Adipocyte (in vitro differentiated cells): ENCODE measurements at regions not wholly inside any gene's neighbourhood (a gene's known extent, or its start where the extent isn't known, plus 50 kb on each side); places are given as distances from the start of the nearest gene placed in this dataset.

Source experiments
- DNase-seq: peaks from one replicate; pipeline ENCODE4 v3.0.0-alpha.2; 2015; ENCODE audit warnings: low read depth
- H3K27me3 ChIP-seq: replicated peaks from 2 replicates; pipeline ENCODE4 v1.7.0; 2013; ENCODE audit warnings: mild to moderate bottlenecking, low read length, moderate library complexity; ENCODE audit not compliant: control insufficient read depth, insufficient read depth
- H3K36me3 ChIP-seq: 2 replicates; pipeline ENCODE4 v1.7.0; 2013; ENCODE audit warnings: low read length, mild to moderate bottlenecking, moderate library complexity; ENCODE audit not compliant: control insufficient read depth, insufficient read depth, severe bottlenecking
- H3K4me1 ChIP-seq: 2 replicates; pipeline ENCODE4 v1.7.0; 2013; ENCODE audit warnings: mild to moderate bottlenecking, low read length, moderate library complexity; ENCODE audit not compliant: control insufficient read depth, insufficient read depth
- H3K4me3 ChIP-seq: 2 replicates; pipeline ENCODE4 v1.7.0; 2013; ENCODE audit warnings: mild to moderate bottlenecking, low read length, moderate library complexity
- H3K9ac ChIP-seq: 2 replicates; pipeline ENCODE4 v1.7.0; 2013; ENCODE audit warnings: mild to moderate bottlenecking, low read length, moderate library complexity
- H3K9me3 ChIP-seq: 2 replicates; pipeline ENCODE4 v1.7.0; 2013; ENCODE audit warnings: mild to moderate bottlenecking, low read length, moderate library complexity; ENCODE audit not compliant: control insufficient read depth

DNA sequence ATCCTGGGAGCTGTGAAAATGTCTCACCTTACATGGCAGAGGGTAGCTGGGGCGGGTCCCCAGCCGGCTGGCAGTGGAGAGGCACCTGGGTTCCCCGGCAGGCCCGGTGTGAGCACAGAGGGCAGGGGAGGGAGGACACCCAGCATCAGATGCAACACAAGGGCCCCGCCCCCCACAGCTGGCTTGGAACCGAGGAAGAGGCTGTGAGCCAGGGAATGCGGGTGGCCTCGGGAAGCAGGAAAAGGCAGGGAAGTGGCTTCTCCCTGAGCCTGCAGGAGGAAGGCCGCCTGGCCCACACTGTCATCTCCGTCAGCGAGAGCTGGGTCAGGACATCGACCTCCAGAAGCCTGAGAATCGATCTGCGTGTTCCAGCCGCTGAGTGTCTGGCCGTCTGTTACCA, 87.3 kb downstream of the SIK1 start:
- no peaks in the 10 kb centered on the region for H3K9me3 ChIP-seq
- H3K27me3 ChIP-seq, result no peaks in the 10 kb centered on the region
- no peak for DNase-seq
- H3K4me1 ChIP-seq, result peaks cover 7% of the 10 kb centered on the region
- no peak overlapping the region for H3K4me3 ChIP-seq
- no peaks in the 10 kb centered on the region for H3K36me3 ChIP-seq
- H3K9ac ChIP-seq, result no peak overlapping the region

DNA sequence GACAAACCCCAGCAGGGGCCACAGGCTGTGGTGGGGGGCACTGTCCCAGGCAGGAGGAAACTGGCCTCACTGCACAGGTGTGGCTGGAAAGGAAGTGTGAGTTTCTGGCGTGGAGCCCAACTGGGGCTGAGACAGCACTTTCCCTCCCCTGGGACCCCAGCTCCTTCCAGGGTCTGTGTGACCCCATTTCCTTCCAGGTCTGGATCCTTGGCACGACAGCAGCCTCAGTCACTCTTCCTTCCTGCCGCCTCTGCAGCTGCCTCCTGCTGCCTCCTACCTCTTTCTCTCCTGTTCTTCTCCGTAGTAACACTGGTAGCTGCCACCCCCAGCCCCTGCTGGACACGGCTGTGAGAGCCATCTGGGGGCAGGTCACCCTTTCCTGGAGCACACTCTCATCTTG, 88.0 kb downstream of the SIK1 start:
- H3K27me3 ChIP-seq, result no peaks in the 10 kb centered on the region
- peaks cover 10% of the 10 kb centered on the region for H3K4me1 ChIP-seq
- H3K9ac ChIP-seq, result no peak overlapping the region
- no peaks in the 10 kb centered on the region for H3K36me3 ChIP-seq
- no peak for DNase-seq
- no peaks in the 10 kb centered on the region for H3K9me3 ChIP-seq
- H3K4me3 ChIP-seq, result no peak overlapping the region

DNA sequence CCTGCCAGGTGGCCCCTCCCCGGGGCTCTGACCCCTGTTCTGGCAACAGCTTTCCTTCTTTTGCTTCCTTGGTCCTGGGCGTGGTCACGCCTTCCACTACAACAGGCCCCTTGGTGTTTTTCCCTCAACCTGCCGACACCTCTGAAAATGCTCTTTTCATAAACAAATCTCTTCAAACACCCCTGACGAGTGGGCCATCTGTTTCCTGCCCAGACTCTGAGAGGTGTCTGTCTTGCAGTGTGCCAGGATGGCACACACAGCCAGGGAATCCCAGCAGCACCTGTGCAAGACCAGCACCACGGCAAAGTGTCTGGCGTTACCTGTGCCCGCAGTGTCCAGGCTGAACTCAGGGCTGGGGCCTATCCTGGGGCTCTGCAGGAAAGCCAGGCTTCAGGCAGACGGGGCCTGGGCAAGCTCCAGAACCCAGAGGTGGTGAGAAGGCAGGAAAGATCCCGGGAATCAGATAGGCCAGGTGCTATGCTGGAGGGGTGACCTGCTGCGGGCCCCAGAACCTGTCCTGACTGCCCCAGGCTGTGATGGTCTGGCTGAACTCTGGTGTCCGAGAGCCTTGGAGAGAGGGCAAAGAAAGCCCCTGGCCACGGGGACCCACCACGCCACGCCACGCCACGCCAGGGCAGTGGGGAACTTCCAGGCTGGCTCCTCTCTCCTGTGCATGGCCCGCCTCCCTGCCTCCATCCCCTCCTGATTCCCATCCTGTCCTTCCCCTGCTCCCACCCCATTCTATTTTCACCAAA, 88.9 kb downstream of the SIK1 start:
- H3K9ac ChIP-seq, result no peak overlapping the region
- H3K4me1 ChIP-seq, result peaks cover 19% of the 10 kb centered on the region
- no peaks in the 10 kb centered on the region for H3K27me3 ChIP-seq
- H3K9me3 ChIP-seq, result no peaks in the 10 kb centered on the region
- DNase-seq, result no peak
- no peaks in the 10 kb centered on the region for H3K36me3 ChIP-seq
- no peak overlapping the region for H3K4me3 ChIP-seq

DNA sequence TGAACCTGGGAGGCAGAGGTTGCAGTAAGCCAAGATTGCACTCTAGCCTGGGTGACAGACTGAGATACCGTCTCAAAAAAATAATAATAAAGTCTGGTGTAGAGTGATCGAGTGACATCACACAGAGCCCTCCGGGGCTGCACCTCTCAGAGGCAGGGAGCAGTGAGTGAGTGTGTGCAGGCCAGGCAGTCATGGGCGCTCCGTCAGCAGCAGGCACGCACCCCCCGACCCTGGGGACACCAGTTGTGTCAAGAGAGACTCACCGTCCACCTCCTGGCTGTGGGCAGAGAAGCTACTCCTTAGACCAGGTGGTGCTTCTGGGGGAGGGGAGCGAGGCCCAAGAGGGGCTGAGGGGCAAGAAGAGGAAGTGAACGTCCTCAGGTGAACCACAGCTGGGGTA, 91.8 kb downstream of the SIK1 start:
- Histone ChIP-seq H3K4me1 (peaks cover 20% of the 10 kb centered on the region), H3K9ac (no peak overlapping the region), H3K4me3 (no peak overlapping the region), H3K9me3 (no peaks in the 10 kb centered on the region), H3K27me3 (no peaks in the 10 kb centered on the region), H3K36me3 (no peaks in the 10 kb centered on the region)
- DNase-seq, result no peak

DNA sequence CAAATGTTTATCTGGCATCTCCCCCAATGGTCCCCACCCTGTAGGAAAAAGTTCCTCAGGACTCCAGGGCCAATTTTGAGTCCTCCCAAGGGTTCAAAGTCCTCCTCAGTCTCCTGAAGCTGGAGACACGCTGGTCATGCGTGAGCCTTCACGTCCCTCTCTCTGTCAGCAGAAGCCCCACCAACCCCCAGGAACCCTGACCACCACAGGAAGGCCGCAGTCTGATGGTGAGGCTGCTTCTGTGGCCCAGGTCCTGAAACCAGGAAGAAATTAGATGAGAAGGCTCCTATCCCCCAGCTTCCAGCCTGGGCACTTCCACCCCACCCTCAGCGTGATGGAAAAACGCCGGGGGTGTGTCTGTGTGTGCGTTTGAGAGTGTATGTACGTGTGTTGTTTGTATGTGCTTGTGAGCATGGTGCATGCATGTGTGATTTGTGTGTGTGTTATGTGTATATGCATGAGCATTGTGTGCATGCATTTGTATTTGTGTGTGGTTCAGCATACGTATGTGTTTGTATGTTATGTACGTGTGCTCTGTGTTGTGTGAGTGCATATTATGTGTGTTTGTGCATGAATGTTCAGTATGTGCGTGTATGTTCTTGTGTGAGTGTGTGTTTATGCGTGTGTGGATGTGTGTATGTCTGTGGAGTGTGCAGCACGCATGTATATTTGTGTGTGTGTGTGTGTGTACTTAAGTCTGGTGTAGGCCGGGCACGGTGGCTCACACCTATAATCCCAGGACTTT, 92.5 kb downstream of the SIK1 start:
- peaks cover 20% of the 10 kb centered on the region for H3K4me1 ChIP-seq
- H3K27me3 ChIP-seq, result no peaks in the 10 kb centered on the region
- no peaks in the 10 kb centered on the region for H3K36me3 ChIP-seq
- DNase-seq, result no peak
- H3K4me3 ChIP-seq, result no peak overlapping the region
- no peaks in the 10 kb centered on the region for H3K9me3 ChIP-seq
- H3K9ac ChIP-seq, result peak overlapping the region; percentile 71

DNA sequence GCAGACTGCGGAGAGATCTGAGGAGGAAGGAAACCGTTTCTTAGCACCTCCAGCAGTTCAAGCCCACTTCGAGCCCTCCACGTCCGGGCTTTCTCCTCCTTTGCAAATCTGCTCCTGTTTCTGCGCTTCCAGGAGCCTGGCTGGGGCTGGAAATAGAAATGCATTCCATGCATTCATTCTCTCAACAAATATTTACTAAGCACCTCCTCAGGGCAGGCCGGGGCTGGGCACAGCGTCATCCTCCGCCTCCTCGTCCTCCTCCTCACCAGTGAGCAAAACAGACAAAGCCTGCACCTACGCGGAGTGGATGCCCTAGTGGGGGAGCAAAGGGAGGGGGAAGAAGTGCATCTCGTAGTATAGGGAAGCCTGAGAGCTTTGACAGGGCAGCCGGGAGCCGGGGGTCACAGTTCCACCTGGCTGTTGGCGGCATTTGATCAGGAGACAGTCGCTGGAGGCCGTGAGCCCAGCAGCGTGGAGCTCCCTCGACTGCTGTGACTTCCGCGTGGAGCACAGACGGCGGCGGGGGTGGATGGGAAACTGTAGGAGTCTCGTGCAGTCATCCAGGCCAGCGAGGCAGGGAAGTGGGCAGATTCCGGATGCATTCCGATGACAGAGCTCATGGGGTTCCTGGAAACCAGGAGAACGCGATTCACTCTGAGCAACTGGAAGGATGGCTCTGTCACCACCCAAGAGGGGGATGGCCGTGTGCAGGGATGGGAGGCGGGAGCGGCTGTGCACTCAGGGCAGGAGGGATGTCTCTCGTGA, 93.5 kb downstream of the SIK1 start:
- H3K36me3 ChIP-seq, result no peaks in the 10 kb centered on the region
- peak overlapping the region; percentile 71 for H3K9ac ChIP-seq
- H3K27me3 ChIP-seq, result no peaks in the 10 kb centered on the region
- H3K4me1 ChIP-seq, result peaks cover 20% of the 10 kb centered on the region
- H3K4me3 ChIP-seq, result peak overlapping the region; percentile 67
- H3K9me3 ChIP-seq, result no peaks in the 10 kb centered on the region
- DNase-seq, result peak; percentile 82

DNA sequence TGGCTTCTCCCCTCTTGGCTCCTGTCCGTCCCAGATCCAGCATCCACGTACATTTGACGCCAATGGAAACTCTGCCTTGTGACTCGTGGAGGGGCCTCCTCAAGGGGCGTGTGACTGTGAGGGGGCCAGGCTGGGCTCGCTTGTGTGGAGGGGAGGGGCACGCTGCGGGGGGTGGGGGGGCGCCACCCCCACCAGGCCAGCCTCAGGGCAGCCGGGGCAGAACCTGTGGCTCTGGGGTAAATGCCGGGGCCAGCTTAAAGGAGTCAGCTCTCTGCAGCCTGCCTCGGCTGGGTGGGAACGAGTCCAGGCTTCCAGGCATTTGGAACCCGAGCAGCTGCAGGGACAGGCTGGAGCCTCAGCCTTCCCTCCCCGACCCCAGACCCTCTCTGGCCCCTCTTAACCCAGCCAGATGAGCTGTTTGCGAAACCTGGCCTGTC, 94.1 kb downstream of the SIK1 start:
- Histone ChIP-seq H3K4me1 (peaks cover 20% of the 10 kb centered on the region), H3K27me3 (no peaks in the 10 kb centered on the region), H3K36me3 (no peaks in the 10 kb centered on the region), H3K9ac (peak overlapping the region; percentile 71), H3K9me3 (no peaks in the 10 kb centered on the region), H3K4me3 (peak overlapping the region; percentile 67)
- no peak for DNase-seq

DNA sequence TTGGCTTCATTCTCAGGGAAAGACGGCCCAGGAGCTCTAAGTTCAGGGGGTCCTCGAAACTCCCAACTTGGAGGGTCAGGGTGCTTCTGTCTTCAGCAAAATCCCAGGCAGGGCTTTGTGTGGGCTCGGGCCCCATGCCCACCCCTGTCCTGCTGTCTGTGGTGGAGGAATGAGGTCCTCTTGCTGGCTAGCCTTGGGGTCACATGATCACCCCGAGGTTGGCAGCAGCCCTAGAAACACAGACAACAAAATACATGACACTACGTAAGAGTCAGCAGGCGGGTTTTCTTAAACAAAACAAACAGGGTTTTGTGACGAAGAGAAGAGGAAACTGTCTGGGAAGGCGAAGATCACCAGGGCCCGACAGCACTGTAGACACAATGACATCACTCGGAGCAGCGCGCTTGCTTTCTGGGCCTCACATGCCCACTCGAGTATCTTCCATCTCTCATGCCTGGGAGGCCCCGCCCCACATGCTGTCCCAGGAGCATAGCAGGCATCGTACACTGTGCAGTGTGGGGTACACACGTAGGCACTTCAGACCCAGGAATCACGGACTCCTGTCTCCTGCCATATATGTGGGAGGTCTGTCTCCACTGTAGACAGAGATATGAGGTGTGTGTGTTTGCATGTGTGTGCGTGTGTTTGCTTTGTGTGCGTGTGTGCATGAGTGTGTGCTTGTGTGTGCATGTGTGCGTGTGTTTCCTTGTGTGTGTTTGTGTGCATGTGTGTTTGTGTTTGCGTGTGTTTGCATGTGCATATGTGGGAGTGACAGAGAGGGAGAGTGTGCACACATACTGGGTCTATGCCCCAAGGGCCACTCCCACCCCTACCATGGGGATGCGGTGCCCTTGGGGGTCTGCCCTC, 94.7 kb downstream of the SIK1 start:
- Histone ChIP-seq H3K4me3 (no peak overlapping the region), H3K36me3 (no peaks in the 10 kb centered on the region), H3K4me1 (peaks cover 20% of the 10 kb centered on the region), H3K9ac (no peak overlapping the region), H3K9me3 (no peaks in the 10 kb centered on the region), H3K27me3 (no peaks in the 10 kb centered on the region)
- peak; percentile 45 for DNase-seq

DNA sequence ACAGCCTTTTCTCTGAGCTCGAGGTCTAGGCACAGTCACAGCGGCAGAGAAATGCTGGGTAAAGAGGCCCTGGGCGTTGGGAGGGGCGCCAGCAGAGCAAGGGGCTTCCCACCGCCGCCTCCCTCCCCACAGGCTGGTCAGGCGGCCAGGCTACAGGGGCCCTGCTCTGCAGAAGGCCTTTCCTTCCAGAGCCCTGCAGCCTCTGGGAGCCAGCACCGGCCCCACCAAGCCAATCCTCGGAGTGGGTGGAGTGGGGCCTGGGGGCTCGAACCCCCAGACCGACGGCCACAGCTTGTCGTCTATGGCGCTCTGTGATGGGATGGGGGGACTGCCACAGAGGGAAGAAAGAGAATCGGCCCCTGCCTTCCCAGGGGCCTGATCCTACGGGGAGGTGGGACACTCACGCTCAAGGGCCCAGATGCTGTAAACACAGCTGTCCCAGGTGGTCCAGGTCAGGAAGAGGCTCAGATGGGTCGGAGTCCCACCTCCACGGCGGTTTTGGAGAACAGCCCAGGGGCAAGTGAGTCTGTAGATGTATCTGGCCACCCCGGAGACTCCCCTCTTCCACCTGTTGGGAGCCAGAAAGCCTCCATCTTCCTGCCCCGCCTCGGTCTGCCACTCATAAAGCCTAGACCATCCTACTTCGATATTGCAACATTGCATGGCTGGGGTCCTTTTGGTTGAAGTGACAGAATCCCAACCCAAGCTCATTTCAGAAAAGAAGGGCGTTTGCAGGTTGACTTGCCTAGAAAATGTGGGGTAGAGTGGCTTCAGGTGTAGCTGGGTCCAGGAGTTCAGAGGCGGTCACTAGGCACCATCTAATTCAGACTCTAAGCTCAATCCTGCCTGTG, 95.6 kb downstream of the SIK1 start:
- DNase-seq, result no peak
- no peaks in the 10 kb centered on the region for H3K36me3 ChIP-seq
- H3K27me3 ChIP-seq, result no peaks in the 10 kb centered on the region
- H3K9me3 ChIP-seq, result no peaks in the 10 kb centered on the region
- peaks cover 20% of the 10 kb centered on the region for H3K4me1 ChIP-seq
- no peak overlapping the region for H3K9ac ChIP-seq
- H3K4me3 ChIP-seq, result no peak overlapping the region

DNA sequence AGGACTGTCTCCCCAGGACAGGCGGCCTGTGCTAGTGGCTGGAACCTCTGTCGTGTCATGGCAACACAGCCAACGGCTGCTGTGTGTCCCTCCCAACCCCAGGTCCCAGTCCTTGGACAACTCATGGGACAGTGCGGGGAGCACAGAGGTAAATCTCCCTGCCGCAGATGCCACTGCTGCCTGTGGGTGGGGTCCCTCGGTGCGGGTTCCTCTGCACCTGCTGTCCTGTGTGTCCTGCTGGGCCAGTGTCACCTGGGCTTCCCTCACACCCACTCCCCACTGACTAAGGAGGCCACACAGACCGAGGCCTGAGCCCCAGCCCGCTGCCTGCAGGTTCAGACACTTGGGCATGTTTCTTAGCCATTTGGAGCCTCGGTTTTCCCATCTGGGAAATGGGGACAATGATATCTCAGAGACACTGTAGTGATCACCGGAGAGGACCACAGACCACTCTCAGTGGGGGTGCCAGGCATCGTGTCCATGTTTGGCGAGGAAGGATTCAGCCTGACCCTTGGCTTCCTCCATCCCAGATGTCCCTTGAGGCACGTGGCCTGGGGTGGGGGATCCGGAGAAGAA, 96.5 kb downstream of the SIK1 start:
- no peaks in the 10 kb centered on the region for H3K36me3 ChIP-seq
- DNase-seq, result no peak
- H3K9ac ChIP-seq, result no peak overlapping the region
- peaks cover 2% of the 10 kb centered on the region for H3K27me3 ChIP-seq
- H3K4me3 ChIP-seq, result no peak overlapping the region
- H3K4me1 ChIP-seq, result peaks cover 20% of the 10 kb centered on the region
- no peaks in the 10 kb centered on the region for H3K9me3 ChIP-seq
